MM.1S (cell line): ENCODE measurements at regions not wholly inside any gene's neighbourhood (a gene's known extent, or its start where the extent isn't known, plus 50 kb on each side); places are given as distances from the start of the nearest gene placed in this dataset.
"Not testable (repeated sequence)": the region's sequence is repeated elsewhere in the genome, so short reads cannot be mapped to it uniquely, and the experiment has no call there.

Experiments used
- CTCF ChIP-seq: fragments of 300-600 bp; sonication (generic); IDR thresholded peaks from 2 replicates; pipeline ENCODE4 v1.5.1; 2016; ENCODE audit warnings: antibody characterized with exemption, low read length, mixed read lengths
- EZH2 ChIP-seq: fragments of 300-600 bp; sonication (generic); optimal IDR thresholded peaks from 2 replicates; pipeline ENCODE3; 2017; ENCODE audit warnings: low read depth, mild to moderate bottlenecking, antibody characterized with exemption, low read length, mixed read lengths
- EZH2phosphoT487 ChIP-seq: fragments of 300-600 bp; sonication (generic); IDR thresholded peaks from 2 replicates; pipeline ENCODE4 v1.6.1; 2018; ENCODE audit warnings: antibody characterized with exemption, low read length

DNA sequence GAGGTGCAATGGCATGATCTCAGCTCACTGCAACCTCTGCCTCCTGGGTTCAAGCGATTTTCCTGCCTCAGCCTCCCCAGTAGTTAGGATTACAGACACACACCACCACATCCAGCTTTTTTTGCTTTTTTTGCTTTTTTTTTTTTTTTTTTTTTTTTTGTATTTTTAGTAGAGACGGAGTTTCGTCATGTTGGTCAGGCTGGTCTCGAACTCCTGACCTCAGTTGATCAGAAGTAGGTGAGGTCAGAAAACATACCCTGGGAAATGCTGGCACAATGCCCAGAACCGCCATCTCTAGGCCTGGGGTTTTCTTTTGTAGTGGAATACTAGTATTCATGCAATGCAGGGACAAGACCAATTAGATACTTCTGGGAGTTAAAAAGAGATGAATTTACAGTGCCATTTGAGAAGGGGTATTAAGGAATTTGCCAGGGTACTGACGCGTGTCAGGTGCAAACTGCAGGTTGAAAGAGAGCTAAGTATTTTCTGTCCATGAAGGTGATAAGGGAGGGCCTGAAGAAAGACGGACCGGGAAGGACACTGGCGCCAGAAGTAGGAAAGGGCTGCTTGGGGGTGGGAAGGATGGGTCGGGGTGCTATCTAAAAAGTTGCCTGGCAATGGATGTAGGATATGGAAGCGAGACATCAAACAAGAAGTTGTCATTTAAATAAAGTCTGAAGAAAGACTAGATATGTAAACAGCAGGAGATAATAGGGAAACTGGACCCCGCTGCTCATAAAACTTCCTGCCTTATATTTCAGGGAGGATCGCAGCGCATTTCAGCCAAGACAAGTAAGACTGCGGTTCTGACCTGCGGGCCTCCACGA lies 95.8 kb downstream of the PPIAL4G start:
- not testable (repeated sequence) for TF ChIP-seq CTCF, EZH2, EZH2phosphoT487
